SU-DHL-6 (cell line): ENCODE measurements at regions not wholly inside any gene's neighbourhood (a gene's known extent, or its start where the extent isn't known, plus 50 kb on each side); places are given as distances from the start of the nearest gene placed in this dataset.

Experiments used
- EZH2phosphoT487 ChIP-seq: fragments of 200-600 bp; sonication (generic), shearing (Covaris generic); conservative IDR thresholded peaks from 2 replicates; pipeline ENCODE4 v1.6.1; 2018; ENCODE audit warnings: mild to moderate bottlenecking, antibody characterized with exemption, low read length, moderate library complexity, mixed read lengths
- TF ChIP-seq, protein P1 (sequence below): fragments of 200-600 bp; sonication (generic); IDR thresholded peaks from one replicate; pipeline ENCODE4 v1.5.1; 2017; ENCODE audit warnings: antibody characterized with exemption, mild to moderate bottlenecking, low read length, moderate library complexity; ENCODE audit not compliant: insufficient read depth, poor library complexity, severe bottlenecking

DNA sequence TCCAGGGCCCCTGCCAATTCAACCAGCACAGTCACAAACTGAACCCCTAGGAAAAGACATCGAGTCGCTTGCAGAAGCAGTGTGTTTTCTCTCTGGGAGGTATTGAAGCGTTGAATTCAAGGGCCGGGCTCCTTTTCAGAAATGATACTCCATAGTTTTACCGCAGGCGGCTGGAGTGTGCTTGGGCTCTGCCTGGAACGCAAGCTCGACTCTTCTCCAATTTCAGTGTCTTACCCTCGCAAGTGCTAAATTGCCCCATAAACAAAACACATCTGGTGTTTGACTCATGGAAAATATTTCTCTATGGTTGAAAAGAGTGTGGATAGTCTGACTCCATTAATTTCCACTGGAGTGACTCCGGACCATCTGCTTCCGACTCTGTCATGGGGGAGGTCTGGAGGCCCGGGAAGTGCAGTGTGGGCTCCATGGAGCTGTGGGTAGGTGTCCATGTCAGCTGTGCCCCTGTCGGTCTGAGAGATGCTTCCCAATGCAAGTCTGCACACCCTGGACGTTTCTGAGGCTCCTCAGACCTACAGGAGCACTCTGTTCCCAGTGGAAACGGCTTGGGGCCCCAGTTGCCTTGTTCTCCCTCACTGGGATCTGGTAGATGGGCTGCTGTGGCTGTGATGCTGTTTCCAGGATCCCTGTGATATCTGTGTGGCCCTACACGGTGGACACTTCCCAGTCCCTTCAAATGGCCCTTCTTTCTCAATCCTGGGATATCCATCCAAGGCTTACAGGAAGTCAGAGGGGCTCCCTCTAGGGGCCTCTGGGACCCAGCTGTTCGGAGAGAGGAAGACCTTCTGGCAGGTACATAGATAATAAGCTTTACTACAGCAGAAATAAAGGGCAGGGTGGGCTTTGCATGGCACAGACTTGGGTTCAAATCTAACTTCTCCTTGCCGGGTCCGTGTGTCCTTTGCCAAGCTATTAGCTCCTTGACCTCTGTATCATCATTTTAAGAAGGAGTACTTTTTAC lies 119.8 kb upstream of the CDH13 start:
- TF ChIP-seq, protein P1, sequence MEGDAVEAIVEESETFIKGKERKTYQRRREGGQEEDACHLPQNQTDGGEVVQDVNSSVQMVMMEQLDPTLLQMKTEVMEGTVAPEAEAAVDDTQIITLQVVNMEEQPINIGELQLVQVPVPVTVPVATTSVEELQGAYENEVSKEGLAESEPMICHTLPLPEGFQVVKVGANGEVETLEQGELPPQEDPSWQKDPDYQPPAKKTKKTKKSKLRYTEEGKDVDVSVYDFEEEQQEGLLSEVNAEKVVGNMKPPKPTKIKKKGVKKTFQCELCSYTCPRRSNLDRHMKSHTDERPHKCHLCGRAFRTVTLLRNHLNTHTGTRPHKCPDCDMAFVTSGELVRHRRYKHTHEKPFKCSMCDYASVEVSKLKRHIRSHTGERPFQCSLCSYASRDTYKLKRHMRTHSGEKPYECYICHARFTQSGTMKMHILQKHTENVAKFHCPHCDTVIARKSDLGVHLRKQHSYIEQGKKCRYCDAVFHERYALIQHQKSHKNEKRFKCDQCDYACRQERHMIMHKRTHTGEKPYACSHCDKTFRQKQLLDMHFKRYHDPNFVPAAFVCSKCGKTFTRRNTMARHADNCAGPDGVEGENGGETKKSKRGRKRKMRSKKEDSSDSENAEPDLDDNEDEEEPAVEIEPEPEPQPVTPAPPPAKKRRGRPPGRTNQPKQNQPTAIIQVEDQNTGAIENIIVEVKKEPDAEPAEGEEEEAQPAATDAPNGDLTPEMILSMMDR, result no peak
- no peak for TF ChIP-seq EZH2phosphoT487
